NCI-H2107 treated with DMSO at 0.1 percent for 48 hours (cell line): ENCODE measurements at regions not wholly inside any gene's neighbourhood (a gene's known extent, or its start where the extent isn't known, plus 50 kb on each side); places are given as distances from the start of the nearest gene placed in this dataset.

ENCODE experiments used
- DNase-seq: peaks from one replicate; lab custom pipeline; 2025; ENCODE audit not compliant: unreplicated experiment; lab: John Stamatoyannopoulos, UW

DNA sequence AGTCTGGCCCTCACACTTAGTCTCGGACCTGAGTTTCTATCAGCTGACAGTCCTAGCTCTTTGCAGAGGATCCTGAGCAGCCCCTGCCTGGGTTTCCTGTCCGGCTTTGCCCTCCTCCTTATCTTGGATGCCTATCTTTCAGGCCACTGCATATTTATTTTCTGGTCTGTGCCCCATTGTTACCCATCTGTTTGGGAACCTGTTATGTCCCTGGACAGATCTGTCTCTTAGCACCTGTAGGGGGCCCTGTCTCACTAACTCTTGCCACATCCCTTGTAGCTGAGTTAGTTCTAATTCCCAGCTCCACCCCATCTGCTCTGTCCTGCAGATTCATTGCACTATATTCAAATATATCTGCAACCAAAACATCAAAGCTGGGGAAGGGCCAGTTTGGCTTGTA, 514.9 kb upstream of the LCORL start:
- DNase-seq = no peak

DNA sequence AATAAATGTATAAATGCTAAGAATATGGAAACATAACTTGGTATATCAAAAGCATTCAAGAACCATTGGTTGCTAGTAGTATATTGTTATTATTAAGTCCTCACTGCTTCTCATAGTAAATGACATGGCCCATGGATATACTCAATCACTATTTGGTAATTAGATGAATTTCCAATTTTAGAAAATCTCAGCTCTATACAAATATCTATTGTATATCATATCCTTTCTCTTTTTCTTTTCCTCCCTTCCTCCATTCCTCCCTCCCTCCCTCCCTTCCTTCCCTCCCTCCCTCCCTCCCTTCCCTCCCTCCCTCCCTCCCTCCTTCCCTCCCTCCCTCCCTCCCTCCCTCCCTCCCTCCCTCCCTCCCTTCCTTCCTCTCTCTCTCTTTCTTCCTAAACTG, 514.4 kb upstream of the LCORL start:
- DNase-seq = no peak

DNA sequence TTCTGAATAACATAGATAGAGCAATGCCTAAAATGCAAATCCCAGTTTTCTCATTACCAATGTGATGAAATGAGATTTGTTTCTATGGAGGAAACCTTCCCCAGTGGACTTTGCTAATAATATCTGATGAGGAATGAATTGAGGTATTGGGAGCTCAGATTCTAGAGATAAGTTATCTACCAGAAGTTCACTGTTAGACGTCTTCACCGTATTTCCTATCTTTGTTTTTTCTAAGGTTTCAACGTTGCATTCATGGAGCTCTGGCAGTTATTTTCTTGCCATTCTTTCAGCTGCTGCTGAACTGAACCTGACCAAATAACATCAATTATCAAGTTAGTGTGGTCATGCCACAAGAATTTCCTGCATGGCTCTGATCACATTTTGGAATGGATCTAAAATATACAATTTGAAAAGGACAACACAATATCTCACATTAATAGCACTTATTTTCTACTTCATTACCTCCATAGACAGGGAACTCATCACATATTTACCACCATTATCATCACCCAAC, 511.8 kb upstream of the LCORL start:
- DNase-seq = no peak

DNA sequence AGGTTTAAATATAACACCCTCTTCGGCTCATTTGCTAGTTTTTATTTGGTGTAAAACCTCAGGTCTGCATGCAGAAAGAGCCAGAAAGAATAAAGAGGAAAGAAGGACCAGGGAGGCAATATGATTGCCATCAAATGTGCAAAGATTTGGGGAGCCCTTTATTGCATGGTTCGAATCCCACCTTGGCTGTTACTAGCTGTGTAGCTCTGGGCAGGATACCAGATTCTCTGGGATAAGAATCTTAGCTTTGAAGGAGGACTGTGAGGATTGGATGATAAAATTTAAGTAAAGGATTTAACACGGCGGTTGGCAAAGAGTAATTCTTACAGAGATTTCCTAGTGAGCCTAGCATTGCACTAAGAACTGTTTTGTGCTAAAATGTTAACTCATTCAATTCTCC, 510.2 kb upstream of the LCORL start:
- no peak for DNase-seq

DNA sequence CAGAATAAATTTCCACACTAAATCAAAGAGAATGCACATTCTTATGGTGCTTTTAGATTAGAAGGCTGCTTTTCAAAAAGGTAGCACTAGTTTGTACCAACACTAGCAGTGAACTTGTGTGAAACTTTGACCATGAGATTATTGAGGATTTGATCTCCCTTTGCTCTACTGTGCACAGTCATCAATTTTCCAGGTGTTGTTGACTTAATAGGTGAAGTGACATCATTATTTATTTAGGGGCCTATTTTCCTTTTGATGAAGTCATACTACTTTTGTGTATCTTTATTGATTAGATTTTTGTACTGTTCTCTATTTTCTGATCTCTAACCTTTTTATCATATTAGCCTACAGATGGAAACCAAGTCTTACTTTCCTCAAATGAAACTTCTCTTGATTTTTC, 507.9 kb upstream of the LCORL start:
- DNase-seq = no peak

DNA sequence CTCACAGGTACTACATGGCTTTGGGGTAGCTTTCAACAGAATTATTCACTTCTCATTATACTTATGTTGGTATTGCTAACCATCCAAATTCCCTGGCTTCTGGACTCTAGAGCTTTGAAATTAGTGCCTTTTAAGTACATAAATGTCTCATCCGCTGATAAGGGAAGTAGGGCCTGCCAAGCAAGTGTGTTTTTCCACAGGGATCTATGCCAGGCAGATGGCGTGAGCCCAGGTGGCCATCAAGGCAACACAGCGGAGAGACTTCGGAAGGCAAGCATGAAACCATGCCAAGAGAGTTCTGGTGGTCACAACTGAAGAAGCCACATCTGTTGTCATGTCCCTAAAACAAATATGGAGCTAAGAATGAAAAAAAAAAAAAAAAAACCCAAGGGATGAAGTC, 503.1 kb upstream of the LCORL start:
- no peak for DNase-seq

DNA sequence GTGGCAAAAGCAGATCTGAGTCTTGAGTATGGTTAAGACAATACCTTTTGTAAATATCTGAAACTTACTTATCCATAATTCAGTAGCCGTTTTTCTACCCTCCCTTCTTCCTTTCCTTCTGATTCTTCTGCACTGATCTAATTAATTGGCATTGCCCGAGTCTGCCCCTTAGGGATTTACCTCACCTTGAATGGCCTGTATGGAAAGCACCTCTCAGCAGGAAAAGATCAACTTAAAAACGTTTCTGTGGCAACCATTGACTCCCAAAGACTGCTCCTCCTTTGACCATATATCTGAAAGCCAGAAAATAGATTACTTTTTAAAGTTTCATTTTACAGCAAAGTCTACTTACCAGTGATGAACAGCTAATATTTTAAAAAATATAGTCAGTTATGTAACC, 496.5 kb upstream of the LCORL start:
- DNase-seq = no peak

DNA sequence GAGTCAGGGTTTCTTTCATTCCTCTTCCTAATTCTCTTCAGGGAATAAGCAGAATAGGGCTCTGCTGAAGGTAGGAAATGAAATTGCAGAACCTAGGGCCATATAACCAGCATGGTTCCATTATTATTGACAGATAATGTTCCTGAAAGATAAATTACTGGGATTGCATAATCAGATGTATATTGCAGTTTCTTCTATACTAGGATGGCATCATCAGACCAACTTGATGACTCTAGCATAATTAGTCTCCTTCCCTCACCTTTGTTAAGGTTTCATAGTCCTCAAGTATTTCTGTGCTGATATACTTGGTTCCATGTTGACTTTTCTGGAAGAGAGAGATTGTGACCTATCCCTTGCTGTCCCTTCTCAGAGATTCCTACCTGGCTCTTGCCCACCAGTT, 492.3 kb upstream of the LCORL start:
- no peak for DNase-seq

DNA sequence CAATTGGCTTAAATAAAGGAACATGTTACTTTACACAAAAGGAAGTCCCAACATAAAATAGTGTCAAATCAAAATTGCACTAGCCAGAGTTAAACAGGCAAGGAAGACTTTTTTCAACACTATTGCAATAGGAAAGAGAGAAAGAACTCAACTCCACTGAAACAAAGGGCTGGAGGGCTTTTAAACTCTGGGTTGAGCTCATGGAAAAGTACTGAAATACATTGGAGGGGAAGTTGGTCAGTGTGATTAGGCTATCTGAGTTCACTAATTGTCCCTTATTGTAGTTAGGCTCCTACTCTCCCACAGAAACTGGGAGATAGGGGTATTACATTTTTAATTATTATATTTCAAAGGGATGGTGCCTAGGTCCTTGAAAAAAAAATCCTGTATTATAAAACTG, 491.2 kb upstream of the LCORL start:
- DNase-seq = no peak

DNA sequence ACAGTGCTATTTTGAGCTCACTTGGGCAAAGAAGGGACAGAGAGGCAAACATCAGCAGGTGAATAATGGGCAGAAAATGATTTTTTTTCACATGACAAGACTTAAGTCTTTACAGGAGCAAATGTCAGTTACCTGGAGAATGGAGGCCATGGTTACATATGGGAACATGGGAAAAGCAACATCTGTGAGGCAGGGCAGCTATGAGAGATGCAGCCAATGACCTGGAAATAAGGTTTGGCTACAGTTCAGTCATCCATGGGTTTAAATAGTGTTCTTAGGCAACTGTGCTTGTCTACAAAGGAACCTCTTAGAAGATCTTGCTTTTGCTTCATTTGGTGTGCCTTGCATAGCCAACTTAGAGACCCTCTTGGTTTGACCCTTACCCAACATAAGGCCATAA, 490.2 kb upstream of the LCORL start:
- DNase-seq = no peak

DNA sequence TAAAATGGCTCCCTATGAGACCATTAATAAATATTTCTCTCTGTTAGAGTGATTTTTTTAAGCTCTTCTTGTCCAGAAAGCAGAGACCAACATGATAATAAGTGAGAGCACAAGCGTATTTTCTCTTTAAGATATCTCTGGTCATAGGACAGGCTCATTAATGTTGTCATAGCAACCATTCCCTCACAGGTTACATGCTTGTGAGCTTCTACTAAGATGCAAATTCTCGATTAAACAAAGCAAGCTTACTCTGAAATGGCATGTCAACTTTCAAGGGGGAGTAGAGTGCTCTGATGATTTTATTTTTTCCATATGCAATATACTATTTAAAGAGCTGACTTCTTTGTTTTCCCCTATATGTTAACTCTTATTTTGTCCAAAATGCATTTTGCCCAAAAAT, 487.2 kb upstream of the LCORL start:
- DNase-seq = no peak

DNA sequence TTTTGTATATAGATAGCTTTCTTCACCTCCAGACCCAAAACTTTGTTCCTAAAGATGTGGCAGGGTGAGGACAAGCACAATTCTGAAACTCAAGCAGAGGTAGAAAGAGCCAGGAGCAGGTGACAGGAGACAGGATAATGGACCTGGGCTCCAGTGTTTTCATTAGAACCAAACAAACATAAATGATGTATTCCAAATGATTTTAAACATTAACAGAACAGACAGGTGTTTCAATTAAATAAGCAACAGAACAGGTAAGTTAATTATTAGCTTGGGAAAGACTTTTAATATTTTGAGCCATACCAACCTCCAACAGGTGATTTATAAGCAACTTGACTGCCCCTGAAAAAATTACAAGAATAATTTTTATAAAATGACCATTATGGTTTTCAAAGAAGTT, 459.4 kb upstream of the LCORL start:
- DNase-seq = no peak

DNA sequence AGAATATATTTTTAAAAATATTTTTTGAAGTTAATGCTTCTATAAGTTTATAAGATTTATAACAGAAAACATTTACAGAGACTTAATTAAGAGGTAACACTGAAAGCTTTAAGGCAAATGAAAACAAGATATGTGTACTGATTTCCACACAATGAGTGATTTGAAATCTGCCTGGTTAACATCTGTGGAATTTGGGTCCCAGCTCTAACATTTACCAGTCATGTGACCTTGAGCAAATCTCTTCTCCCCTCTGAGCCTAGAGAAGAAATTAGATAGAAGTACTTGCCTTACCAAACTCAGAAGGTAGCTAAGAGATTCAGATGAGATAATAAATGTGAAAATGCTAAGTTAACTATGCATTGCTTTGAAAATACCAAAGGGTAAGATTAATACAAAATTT, 458.8 kb upstream of the LCORL start:
- DNase-seq = no peak

DNA sequence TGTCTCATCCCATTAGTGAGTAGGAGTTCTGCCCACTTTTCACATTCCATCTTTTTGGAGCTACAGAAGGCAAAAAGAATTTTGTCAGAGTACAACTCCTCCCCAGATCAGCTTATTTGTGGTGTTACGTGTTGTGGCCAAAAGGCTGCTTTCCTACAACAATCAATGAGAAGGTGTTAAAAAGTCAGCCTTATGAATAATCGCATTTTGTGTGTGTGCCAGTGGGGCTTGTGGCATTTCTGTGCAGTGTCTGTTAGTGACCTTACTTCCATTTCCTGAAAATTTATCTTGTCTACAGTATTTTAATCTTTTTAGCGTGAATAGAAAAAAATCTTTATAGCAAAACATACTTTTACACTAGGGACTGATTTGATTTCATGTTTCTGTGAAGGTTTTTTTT, 458.3 kb upstream of the LCORL start:
- DNase-seq = no peak

DNA sequence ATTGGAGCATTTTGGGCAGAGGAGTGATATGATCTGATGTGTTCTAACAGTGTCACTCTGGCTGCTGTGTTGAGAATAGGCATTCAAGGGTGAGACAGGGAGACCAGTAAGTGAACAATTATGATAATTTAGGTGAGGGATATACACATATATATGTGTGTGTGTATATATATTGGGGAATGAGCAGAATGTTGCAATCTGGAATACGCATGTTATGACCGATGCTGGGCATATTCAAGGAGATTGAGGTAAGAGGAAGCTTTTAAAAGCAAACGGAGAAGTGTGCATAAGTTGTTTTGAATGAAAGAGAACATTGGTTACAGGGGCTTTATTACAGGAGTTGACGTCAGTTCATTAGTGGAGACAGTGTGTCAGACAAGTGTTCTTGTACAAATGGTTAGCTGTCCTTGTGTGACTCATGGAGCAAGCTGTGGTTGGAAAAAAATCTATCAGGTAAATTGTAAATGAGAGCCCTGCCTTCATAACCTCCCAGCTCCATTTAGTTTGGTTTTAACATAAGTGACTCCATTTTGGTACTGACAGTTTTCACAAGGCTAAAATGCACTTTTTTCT, 442.5 kb upstream of the LCORL start:
- no peak for DNase-seq

DNA sequence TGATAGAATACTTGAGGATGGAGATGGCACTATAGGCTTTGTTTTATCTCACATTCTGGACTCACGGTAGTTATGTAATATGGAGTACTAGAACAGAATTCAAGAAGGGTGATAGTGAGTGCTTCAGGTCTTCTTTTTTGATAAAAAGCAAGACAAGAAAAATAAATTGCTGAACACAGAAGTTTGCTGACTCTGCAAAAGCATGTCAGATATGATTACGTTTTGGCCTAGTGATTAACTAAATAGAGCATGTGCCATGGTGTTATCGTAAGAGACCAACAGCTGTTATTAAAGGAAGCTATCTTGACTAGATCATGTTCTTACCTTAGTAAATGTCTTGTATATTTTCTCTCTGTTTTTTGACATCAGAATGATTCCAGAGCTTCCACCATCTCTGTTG, 436.9 kb upstream of the LCORL start:
- no peak for DNase-seq

DNA sequence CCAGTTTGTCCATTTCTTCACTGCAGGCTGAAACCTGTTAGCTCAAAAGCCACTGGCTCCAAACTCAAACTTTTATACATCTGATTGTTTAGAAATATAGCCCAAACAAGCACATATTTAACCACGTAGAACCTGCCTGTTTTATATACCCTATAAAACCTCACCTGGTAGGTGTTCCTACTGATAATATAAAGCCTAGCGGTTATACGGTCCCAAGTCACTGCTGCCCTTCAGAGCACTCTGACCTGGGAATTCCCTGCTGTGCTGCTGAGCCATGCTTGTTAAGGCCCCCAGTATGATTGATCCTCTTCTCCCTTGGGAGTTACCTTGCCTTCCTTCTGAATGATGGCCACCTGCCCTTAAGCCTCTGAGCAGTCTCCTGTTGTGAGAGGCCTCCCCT, 432.8 kb upstream of the LCORL start:
- no peak for DNase-seq

DNA sequence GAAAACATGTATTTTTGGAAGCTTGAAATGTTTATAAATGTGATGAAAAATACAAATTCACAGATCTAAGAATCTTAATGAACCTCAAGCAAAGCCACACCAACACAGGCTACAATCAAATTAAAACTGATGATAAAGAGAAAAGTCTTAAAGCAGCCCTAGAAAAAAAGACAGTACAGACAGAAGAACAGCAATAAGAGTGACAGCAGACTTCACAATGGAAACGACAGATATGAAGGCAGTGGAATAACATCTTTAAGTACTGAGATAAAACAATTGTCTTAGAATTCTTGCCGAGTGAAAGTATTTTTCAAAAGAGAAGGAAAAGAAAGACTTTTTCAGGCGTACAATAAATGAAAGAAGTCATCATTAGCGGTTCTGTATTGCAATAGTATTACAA, 423.6 kb upstream of the LCORL start:
- no peak for DNase-seq

DNA sequence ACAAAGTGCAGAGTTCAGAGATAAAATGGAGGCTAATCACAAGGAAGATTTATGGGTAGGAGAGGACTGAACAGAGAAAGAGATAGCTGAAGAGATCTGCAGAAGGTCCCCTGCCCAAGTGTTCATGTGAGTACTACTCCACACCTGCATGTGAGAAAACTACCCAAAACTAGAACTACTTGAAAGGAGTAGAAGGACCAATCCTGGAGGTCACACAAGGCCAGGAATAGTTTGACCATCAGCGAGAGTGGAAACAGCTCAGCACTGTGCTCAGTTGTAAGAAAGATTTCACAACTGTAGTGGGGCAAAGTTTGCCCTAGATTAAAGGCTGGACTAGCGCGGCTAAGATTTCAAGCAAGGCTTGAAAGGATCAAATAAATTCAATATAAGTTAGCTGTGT, 422.7 kb upstream of the LCORL start:
- DNase-seq = no peak

DNA sequence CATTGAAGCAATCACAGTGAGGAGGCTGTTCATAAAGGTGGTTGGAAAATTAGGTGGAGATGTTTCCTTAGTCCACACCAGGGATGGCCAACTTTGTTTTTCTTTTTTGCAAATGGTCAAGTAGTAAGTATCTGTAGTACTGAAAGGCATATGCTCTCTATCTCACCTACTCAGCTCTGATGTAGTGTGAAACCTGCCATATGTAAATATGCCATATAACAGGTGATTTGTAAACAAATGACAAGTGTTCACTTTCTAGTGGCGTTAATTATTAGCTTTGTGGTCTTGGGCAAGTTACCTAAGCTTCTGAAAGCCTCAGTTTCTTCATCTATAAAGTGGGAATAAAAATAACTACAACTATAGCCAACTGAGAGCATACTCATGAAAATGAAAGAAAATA, 421.4 kb upstream of the LCORL start:
- no peak for DNase-seq

DNA sequence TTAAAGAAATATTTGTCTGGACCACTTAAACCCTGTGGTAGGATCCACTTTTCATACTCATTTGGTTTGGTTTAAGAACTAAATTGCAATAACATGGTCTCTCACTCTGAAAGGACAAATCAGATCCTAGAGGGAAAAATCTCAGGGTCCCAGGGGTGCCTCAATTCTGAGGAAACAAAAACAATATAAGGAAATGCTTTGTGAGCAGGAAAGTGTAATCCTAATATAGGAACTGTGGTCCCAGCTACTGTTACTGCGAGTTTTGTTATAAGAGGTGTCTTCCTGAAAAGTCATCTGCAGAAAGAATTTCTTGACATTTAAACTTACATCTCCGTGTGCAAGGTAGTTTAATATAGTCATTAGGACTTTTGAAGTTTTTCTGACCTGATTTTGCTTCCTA, 420.1 kb upstream of the LCORL start:
- no peak for DNase-seq

DNA sequence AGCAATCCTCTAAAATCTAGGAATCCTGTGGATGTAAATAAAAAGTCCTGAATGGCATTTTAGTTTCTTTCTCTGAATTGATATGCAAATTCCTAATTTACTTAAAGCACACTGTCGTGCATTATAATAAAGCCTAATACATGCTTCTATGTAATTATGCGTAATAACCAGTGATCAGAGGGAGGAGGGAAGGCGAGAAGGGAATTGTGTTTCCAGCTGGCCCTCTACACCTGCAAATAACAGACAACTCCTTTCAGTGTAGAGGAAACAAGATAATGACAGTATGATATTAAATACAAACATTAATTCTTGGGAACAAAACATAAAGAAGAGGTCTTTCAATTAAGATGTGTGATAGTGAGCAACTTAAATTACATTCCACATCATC, 419.6 kb upstream of the LCORL start:
- no peak for DNase-seq

DNA sequence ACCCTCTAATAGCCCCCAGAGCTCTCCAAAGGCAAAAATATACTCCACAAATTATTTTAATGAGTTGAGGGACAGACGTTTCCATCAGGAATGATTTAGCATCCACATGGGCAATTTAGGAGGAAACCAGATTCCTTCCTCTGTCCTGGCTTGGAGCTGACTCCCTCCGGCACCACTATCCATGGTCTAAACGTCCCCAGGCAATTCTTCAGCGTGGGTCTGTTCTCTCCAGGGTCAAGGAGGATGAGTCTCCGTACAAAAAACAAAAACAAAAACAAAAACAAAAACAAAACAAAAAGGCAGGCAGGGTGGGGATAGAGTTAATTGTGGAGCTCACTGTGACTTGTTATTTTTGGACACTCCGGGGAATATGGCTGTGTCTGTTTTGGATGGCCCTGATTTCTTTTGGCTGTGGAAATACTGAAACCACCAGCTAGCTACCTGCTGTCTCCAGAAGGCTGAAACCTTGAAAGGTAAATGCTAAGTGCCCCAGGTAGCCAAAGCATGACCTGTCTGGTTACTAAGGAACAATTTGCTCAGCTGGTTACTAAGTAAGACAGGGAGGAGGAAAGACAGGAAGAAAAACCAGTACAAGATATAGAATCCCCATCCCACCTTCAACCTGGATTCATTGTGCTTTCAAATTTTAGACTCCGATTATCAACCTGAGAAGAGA, 419.1 kb upstream of the LCORL start:
- no peak for DNase-seq
